Hematopoietic multipotent progenitor cell (in vitro differentiated cells): ENCODE measurements at regions not wholly inside any gene's neighbourhood (a gene's known extent, or its start where the extent isn't known, plus 50 kb on each side); places are given as distances from the start of the nearest gene placed in this dataset.

ENCODE experiments used
- DNase-seq, 3 donors: peaks; one replicate each; pipeline ENCODE4 v3.0.0-alpha.2; 2011 to 2015; ENCODE audit warnings: low read depth in 2 of 3, low spot score in 2 of 3

DNA sequence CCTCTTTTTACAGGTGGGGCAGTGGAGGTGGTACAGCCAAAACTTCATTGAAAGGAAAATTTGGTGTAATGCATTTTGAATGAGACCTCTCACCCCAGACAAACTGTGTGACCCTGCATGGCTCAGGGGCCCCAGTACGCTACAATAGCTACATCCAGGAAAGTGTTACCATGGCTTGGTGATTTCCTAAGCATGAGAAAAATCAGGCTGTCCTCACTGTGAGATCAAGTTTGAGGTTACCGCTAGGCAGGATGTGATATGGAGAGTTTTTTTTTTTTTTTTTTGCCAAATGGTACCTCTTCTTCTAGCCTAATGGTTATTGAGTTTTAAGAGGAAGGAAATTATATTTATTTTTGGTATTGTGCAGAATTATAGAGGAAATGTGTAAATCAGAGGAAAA lies 305.3 kb downstream of the CD83 start:
- DNase-seq = peak in 1 of 3 donors; percentile 32

DNA sequence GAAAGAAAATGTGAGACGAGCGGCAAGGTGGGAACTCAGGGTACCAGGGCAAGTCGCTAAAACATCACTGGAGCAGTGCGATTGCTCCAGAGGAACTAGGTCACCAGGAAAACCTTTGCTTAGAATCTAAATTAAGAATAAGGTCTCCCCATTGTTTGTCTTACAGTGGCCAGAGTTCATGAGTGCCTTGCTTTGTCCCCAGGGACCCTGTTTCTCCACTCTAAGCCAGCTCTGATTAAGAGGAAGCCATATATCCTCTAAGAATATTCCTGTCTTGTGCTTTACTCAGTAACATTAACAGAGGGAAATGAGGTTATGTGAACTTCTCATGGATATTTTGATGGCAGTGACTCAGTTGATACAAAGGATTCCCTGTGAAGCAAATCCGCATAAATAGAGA lies 305.8 kb downstream of the CD83 start:
- no peak for DNase-seq

DNA sequence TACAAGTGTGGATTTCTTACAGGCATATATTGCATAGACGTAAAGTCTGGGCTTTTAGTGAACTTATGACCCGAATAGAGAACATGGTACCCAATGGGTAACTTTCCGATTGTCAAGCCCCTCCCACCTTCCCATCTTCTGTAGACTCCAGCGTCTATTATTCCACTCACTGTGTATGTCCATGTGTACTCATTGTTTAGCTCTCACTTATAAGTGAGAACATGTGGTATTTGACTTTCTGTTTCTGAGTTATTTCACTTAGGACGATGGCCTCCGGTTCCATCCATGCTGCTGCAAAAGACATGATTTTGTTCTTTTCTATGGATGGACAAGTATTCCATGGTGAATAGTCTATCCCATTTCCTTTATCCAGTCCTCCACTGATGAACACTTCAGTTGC lies 306.4 kb downstream of the CD83 start:
- DNase-seq = no peak

DNA sequence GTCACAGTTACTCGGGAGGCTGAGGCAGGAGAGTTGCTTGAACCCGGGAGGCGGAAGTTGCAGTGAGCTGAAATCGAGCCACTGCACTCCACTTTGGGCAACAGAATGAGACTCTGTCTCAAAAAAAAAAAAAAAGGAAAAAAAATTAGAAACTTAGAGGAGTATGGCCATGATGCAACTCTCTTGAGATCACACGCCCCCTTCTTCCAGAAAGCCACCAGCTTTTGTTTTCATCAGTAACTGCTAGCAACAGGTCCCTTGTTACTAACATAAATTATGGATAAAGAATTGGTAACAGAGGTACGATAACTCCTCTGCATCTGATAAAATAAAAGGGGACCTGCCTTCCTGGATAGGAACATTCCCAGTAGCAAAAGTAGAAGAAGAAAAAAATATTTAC lies 308.2 kb downstream of the CD83 start:
- DNase-seq = no peak

DNA sequence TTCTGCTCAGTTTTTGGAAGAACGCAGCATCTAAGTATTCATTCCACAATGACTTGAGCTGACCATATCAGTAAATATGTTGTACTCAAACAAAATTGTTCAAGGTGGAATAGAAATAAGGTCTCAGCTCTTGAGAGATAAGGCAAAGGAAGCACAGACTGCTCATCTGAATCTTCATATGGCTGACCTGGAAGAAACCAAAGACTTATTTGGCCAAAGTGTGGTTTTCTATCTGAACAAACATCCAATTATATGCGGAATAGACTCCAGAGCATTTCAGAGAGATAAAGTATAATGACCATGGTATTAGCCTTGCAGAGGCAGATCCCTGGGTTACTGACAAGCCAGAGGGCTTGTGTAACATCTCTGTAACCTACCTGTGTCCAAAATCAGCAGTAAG lies 308.7 kb downstream of the CD83 start:
- DNase-seq = no peak

DNA sequence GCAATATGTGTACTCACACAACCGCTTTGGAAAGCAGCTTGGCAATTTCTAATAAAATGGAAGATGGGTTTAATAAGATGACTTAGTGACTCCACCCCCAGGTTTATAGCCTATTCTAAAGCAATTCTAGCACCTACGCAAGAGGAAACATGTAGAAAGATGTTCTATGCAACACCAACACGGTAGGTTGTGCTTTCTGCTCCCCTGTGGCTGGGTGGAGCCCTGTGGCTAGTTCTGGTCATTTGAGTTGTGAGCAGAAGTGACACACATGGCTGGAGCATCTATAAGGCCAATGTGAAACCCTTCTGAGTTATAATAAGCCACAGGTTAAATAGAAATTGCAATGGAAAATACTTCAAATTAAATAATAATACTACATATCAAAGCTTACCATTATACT lies 310.7 kb downstream of the CD83 start:
- no peak for DNase-seq

DNA sequence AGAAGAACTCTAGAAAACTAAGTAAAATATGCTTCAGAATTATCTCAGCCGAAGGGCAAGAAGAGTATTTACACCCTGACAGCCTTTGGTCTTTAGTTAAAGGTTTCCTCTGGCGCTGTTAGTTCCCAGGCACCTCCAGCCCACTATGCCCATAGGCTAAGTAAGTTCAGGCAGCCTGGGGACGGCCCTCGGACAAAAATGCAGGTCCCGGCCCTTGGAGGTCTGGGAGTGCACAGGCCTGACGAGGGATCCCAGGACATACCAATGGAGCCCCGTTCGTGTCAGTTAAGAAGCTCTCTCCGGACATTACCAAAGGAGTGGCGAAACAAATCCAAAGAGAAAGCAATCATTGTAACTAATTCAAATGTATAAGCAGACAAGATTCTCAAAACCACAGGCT lies 311.8 kb downstream of the CD83 start:
- DNase-seq = no peak

DNA sequence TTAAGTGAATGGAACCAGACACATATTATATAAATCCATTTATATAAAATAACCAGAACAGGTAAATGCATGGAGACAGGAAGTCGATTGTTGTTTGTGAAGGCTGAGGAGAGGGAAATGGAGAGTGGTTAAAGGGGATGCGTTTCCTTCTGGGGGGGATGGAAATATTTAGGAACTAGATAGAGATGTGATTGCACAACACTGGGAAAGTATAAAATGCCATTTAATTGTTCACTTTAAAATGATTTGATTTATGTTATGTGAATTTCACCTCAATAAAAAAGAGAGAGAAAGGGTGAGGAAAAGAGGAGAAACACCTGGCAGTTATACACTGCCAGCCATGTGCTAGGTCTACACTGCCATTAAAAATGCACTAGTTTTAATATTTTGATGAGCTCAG lies 312.6 kb downstream of the CD83 start:
- no peak for DNase-seq

DNA sequence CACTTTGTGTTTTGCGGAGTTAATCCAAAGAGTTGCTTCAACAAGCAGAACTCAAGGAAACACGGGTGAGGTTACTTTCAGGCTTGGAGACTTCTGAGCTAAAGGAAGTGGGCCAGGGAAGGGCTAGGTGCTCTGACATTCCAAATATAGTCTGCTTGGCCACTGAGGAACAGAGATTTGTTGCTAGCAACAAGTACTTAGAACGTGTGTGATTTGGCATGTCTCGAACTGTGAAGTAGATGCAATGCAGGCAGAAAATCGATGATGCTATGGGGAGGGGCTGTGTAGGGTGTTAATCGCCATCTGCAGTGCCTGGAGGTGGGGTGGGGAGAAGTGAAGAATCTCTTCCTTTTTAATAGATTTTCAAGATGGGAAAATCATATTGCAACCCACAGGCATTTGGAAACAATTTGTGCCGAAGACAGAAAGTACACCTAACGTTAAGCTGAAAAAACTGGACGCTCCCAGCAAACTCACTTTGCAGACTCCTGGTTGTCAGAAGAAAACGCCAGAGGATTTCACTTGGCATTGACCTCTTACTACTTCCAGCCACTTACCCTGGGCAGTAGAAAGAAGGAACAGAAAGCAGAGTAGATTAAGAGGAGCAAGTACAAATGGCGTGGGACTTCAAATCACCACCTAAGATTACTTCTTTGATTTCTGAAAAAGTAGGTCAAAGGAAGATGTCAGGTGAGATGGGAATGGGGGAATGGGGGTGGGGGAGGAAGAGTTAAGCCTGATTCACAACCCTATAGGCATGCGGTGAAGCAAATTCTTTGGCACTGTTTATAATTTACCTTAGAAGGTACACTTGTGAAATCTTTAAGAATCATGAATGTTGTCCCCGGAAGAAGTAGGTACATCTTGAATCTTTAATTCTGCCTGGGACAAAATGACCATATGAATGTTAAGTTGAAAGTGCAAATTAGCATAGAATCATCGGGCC lies 314.1 kb downstream of the CD83 start:
- no peak for DNase-seq

DNA sequence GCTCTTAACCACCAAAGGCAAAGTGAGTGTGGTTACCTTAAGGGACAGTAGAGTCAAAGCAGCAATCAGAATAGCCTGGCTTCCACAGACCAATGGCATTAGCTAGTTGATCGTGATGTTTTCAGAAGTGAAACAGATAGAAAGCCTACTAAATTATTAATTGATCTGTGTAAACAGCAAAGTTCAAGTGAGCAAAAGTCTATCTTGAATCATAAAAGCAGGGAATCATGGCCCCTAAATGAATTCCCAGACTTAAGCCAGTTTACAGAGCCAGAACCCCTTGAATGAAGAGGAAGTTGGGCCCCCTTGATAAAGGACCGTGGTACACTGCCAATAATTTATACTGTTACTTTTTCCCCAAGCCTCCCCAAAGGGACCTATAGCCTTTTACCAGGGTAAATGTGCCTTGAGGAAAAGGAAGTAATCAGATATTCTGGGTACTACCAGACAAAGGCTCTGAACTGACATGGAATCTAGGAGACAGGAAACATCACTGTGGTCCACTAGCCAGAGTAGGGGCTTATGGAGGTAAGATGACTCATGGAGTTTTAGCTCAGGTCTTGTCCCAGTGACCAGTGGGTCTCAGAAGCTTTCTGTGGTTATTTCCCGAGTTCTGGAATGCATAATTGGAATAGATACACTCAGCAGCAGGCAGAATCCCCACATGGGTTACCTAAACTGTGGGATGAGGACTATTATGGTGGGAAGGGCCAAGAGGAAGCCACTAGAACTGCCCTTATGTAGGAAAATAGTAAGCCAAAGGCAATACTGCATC lies 317.5 kb downstream of the CD83 start:
- no peak for DNase-seq

DNA sequence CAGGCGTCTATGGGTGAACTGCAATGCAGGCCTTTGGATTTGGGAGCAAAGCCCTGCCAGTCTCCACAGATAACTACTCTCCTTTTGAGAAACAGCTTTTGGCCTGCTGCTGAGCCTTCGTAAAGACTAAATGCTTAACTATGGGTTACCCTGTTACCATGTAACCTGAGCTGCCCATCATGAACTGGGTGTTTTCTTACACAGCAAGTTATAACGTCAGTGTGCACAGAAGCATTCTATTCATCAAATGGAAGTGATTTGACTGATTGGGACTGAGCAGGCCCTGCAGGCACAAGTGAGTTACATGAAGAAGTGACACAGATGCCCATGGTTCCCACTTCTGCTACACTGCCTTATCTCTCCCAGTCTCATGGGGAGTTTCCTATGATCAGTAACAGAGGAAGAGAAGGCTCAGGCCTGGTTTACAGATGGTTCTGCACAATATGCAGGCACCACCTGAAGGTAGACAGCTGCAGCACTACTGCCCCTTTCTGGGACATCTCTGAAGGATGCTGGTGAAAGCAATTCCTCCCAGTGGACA lies 319.1 kb downstream of the CD83 start:
- DNase-seq = no peak

DNA sequence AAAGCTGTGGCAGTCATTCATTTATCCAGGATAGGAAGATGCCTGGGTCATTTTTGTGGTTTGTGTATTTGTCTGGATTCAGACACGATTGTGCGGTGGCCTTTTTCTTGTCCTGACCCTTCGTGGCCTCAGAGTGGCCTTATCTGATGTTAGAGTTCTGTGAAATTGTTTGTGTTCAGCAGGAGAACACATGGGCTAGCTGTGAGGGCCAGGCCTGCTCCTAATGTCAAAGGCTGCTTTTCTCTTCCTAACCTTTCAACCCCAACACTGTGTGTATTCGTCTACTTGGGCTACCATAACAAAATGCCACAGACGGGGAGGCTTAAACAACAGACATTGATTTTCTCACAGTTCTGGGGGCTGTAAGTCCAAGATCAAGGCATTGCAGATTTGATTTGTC lies 321.8 kb downstream of the CD83 start:
- no peak for DNase-seq

DNA sequence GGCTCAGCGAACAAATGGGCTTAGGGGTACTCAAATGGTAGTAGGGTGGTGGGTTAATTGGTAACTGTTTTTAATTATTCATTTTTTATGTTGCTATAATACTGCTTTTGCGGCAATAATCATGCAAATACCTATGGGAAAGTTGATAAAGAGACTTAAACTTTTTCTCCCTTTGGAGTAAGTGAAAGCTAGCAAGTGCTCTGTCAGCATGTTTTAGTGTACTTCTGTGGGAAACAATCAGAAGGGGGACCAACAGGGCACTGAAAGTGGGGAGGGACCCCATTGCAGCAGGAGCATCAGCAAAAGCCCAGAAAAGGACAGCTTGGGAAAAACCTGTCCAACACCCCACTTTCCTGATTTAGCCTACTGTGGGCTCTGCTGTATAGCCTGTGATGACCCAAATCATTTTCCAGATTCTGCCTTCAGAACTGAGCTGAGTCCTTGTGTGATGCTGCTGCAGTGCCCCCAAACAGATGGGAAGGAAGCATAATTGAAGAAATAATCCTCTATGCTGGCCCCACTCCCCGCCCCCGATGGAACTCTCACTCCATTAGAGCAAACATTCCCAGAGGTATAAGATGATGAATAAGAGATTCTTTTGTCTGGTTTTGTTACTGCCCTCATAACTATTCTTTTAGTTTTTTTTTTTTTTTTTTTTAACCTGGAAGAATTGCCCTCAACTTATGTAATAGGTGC lies 322.8 kb downstream of the CD83 start:
- DNase-seq = no peak

DNA sequence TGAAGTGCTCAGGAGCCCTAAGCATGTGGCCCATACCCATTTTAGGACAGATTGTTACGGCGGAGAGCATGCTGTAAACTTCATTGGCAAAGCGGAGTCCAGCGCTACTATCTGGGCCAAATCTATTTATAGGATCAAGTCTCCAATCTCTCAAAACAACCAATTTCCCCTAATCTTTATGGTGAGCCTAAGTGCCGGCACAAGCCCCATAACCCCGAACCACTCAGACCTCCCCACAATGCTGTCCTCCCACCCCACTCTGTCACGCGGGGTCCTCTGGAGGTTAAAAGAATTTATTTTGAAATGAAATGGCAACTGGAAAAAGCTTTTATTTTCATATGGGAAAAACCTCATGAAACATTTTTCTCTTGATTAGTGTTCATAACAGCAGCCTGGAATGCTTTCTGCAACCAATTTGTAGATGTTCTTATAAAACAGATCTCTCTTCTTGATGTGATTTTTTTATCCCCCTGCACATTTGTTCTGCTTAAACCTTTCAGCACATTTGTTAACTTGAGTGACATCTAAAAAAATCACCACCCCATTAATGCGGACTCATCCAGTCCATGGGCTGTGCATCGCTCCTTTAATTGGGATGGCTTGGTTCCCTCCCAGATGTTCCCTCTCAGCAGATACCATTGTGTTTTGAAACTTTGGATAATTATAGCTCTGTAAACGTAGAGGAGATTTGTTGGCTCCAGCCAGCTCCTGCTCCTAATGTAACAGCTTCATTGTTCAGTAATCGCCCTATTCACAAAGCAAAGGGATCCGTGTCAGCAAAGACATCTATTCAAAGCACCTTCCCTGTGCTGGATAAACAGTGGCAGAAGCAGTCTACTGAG lies 323.6 kb downstream of the CD83 start:
- no peak for DNase-seq

DNA sequence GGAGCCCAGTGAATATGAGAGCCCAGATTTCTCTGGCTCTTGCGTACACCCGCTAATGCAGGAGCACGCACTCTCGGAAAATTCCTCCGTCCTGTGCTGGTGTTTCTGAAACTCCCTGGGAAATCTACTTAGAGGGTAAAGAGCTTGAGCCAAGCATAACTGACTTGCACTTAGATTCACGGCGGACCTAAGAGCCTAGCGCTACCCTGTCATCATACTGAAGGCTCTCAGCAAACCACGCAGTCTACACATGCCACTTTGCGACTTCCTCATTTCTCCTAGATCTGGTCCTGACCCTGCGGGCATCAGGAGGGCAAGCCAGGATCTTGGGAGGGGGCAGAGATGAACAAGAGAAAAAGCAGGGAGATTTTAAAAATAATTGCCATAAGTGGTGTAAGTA lies 324.7 kb downstream of the CD83 start:
- DNase-seq = peak in 2 of 3 donors; percentile 46 to 75

DNA sequence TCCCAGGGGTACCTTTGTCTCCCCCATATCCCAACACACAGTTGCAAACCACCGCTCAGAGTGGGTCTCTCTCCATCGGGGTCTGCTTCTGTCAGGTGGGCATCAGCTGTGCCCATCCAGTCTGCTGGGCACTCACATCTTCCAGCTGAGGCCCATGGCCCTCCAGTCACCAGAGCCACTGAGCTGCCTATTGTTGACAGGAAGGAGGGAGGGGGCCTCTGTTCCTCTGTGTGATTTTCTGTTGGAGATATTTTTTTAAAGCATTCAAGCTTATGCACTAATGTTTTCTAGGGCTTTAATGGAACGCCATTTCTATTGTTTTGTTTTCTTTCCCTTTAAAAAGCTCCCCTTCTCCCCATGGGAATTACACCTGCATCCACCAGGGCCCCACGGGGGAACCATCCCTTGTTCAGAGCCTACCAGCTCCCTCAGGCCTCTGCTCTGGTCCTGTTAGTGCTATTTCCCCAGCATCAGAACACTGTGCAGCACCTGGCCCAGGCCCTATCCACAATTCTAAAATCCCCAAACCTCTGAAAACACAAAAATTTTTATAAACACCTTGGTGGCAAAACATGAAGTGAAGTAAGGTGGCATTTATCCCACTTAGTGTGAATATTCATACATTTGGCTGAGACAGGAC lies 326.2 kb downstream of the CD83 start:
- DNase-seq = no peak

DNA sequence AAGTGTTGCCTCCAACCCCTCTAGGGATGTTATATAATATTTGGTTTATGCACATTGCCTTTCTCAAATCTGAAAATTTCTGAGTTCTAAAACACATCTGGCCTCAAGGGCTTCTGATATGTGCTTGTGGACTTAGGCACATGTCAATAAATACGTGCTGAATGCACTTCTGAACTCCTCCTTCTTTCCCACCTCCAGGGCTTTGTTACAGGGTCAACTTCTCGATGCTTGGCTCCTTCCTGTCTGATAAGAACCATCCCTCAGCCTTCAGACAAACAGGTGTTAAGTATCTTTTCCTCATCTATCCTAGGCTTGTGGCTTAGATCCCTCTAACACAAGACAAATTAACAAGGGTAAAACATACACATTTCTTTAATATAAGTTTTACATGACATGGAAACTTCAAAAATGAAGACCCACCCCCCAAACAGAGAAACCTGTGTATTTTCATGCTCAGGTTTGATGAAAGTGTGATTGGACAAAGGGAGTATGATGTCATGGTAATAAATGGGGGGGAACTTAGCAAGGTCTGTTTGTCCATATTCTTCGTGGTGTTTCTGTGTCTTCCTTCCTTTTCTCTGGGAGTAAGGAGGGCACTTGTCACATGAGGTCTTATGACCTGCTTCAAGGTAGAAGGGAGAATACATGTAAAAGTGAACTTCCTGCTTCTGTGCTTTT lies 326.9 kb downstream of the CD83 start:
- DNase-seq = no peak

DNA sequence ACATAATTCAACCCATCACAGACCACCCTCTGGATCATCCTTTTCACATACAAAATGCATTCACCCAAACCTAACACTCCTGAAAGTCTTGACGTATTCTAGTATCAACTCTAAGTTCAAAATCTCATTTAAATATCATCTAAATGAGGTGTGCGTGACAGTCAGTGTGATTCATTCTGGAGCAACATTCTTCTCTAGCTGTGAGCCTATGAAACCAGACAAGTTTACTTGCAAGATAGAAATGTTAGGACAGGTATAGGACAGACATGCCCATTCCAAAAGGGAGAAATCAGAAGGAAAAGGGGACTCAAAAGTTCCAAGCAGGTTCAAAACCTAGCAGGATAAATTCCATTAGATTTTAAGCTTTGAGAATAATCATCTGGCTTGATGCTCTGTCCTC lies 329.7 kb downstream of the CD83 start:
- DNase-seq = no peak

DNA sequence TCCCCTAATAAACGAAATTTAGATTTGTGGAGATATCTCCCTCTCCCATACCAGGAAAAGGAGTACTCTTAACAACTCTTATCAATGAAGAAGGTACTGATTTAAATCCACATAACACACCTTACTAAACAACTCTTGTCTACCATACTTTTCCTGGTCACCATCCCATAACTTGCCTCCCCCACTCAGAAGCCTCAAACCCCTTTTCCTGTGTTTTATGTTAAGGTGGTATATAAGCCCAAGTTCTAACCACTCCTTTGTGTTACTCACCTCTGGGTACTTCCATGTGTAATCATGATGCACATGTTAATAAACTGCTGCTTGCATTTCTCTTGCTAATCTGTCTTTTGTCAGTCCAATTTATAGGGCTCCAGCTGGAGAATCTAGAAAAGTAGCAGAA lies 330.7 kb downstream of the CD83 start:
- DNase-seq = no peak
